A549 (cell line): ENCODE measurements at regions not wholly inside any gene's neighbourhood (a gene's known extent, or its start where the extent isn't known, plus 50 kb on each side); places are given as distances from the start of the nearest gene placed in this dataset.

Experiments
- HOXB5 ChIP-seq: fragments of 250-450 bp; sonication (Bioruptor Pico); IDR thresholded peaks from 2 replicates; pipeline ENCODE4 v1.5.0; 2020; ENCODE audit warnings: mild to moderate bottlenecking, moderate library complexity
- TF ChIP-seq, protein P1 (sequence below): IDR thresholded peaks from 2 replicates; pipeline ENCODE4 v1.6.1; 2012; ENCODE audit warnings: low read depth, borderline replicate concordance

DNA sequence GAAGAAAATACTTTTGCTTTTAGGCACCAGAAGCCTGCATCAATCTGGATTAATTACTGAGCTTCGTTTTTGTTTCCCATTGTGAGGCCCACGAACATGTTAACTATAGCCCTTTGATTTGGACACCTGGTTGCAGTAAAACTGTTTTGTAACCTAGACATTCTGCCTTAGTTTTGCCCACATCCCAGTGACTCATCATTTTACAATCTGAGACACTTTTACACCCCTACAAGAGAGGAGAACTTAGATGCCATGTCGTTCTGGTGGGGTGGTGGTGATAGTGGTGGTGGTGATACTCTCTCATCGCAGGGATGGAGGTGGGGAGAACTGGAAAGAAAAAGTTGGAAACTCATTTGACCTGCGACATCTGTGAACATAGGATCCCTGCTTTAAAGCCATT, 1257.2 kb downstream of the ADGRL3 start:
- TF ChIP-seq HOXB5 (CRISPR knock-in tag), result no peak
- TF ChIP-seq, protein P1, sequence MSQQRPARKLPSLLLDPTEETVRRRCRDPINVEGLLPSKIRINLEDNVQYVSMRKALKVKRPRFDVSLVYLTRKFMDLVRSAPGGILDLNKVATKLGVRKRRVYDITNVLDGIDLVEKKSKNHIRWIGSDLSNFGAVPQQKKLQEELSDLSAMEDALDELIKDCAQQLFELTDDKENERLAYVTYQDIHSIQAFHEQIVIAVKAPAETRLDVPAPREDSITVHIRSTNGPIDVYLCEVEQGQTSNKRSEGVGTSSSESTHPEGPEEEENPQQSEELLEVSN, result no peak
